RKO (cell line): ENCODE measurements at regions not wholly inside any gene's neighbourhood (a gene's known extent, or its start where the extent isn't known, plus 50 kb on each side); places are given as distances from the start of the nearest gene placed in this dataset.

Experiments used
- DNase-seq: peaks from one replicate; pipeline ENCODE4 v3.0.0-alpha.2; 2016; ENCODE audit warnings: low spot score

- no peak for DNase-seq
These were observed 1485.9 kb downstream of the PLA2G4A start for GRCh38 chr1:188314557-188315137.

GRCh38 chr1:188317894-188318293 is 1489.1 kb downstream of the PLA2G4A start:
- no peak for DNase-seq

GRCh38 chr1:188325211-188325610 is 1496.5 kb downstream of the PLA2G4A start:
- DNase-seq = no peak

- no peak for DNase-seq
These were observed 1515.2 kb downstream of the PLA2G4A start for GRCh38 chr1:188343914-188344313.

- DNase-seq = no peak
These were observed 1521.4 kb downstream of the PLA2G4A start for GRCh38 chr1:188350104-188350503.

GRCh38 chr1:188355082-188355481 is 1526.3 kb downstream of the PLA2G4A start:
- DNase-seq = no peak

GRCh38 chr1:188355847-188356246 is 1527.1 kb downstream of the PLA2G4A start:
- DNase-seq = no peak

GRCh38 chr1:188359315-188359714 is 1530.6 kb downstream of the PLA2G4A start:
- DNase-seq = no peak

GRCh38 chr1:188363943-188364342 is 1535.2 kb downstream of the PLA2G4A start:
- DNase-seq = peak; percentile 65

GRCh38 chr1:188364927-188365449 is 1536.2 kb downstream of the PLA2G4A start:
- no peak for DNase-seq

GRCh38 chr1:188365874-188366273 is 1537.1 kb downstream of the PLA2G4A start:
- DNase-seq = peak; percentile 46

- no peak for DNase-seq
These were observed 1538.9 kb downstream of the PLA2G4A start for GRCh38 chr1:188367661-188368060.

- DNase-seq = no peak
These were observed 1542.6 kb downstream of the PLA2G4A start for GRCh38 chr1:188371295-188371806.

GRCh38 chr1:188372821-188373220 is 1544.1 kb downstream of the PLA2G4A start:
- DNase-seq = no peak

GRCh38 chr1:188382851-188383250 is 1554.1 kb downstream of the PLA2G4A start:
- DNase-seq = no peak

- DNase-seq = no peak
These were observed 1557.4 kb downstream of the PLA2G4A start for GRCh38 chr1:188386161-188386560.

GRCh38 chr1:188386666-188387065 is 1557.9 kb downstream of the PLA2G4A start:
- DNase-seq = no peak

- DNase-seq = no peak
These were observed 1565.9 kb downstream of the PLA2G4A start for GRCh38 chr1:188394677-188395076.

- DNase-seq = no peak
These were observed 1568.8 kb downstream of the PLA2G4A start for GRCh38 chr1:188397521-188397920.

- DNase-seq = no peak
These were observed 1574.2 kb downstream of the PLA2G4A start for GRCh38 chr1:188402986-188403385.

- no peak for DNase-seq
These were observed 1577.9 kb downstream of the PLA2G4A start for GRCh38 chr1:188406636-188407035.

GRCh38 chr1:188420177-188420576 is 1591.4 kb downstream of the PLA2G4A start:
- DNase-seq = no peak

- no peak for DNase-seq
These were observed 1594.3 kb downstream of the PLA2G4A start for GRCh38 chr1:188423073-188423472.

- DNase-seq = no peak
These were observed 1595.4 kb downstream of the PLA2G4A start for GRCh38 chr1:188424176-188424575.
